ENCODE measurements at regions not wholly inside any gene's neighbourhood (a gene's known extent, or its start where the extent isn't known, plus 50 kb on each side); places are given as distances from the start of the nearest gene placed in this dataset.

DNA sequence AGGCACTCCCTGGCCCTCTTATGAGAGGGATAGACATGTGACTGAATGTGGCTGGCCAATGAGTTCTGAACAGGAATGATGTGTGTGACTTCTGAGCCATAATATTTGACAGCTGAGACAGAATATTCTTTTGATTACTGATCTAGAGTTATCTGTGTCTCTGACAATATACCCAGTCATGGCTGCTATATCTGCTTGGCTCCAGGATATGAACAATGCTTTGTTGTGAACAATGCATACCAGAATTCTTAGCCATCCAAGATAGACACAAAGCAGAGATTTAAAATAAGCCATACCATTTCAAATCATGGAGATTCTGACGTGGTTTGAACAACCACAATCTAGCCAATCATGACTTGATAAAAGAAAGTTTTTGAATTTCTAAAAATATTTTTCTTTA is 840.3 kb upstream of the SEMA6A start:
- Histone ChIP-seq H3F3A (replicated peaks; ENCODE audit: low read depth) (no peaks in the 10 kb centered on the region), H3K36me3 (ENCODE audit: insufficient read depth) (no peaks in the 10 kb centered on the region), H3K4me2 (no peak overlapping the region), H3K27ac (ENCODE audit: low read depth) (no peak overlapping the region), H3K9me2 (ENCODE audit: insufficient read depth) (no peaks in the 10 kb centered on the region), H3K4me3 (no peak overlapping the region), H2AFZ (no peak overlapping the region), H3K27me3 (ENCODE audit: insufficient read depth) (no peaks in the 10 kb centered on the region), H3K79me2 (replicated peaks; ENCODE audit: insufficient read depth) (no peaks in the 10 kb centered on the region), H4K20me1 (replicated peaks; ENCODE audit: insufficient read depth) (no peaks in the 10 kb centered on the region), H3K4me1 (ENCODE audit: insufficient read depth) (0 out of 2 replicates have a peak, but pooled peaks cover 6% of the 10 kb centered on the region)
- H3K27ac Mint-ChIP-seq, result no peak overlapping the region
- no peak overlapping the region for H3K4me3 Mint-ChIP-seq
- TF ChIP-seq NANOG (IDR thresholded peaks at IDR 0.05; ENCODE audit: borderline replicate concordance), result no peak
- H3K27me3 Mint-ChIP-seq (ENCODE audit: insufficient read depth, low read depth, poor library complexity), result no peaks in the 10 kb centered on the region
- ATAC-seq (no peak), DNase-seq (ENCODE audit: low spot score) (no peak)
- no peaks in the 10 kb centered on the region for H3K9me3 Mint-ChIP-seq
- H3K36me3 Mint-ChIP-seq (ENCODE audit: low read depth), result no peaks in the 10 kb centered on the region
- H3K4me1 Mint-ChIP-seq, result peaks cover 8% of the 10 kb centered on the region; the same call in 2 of the 3 replicates

DNA sequence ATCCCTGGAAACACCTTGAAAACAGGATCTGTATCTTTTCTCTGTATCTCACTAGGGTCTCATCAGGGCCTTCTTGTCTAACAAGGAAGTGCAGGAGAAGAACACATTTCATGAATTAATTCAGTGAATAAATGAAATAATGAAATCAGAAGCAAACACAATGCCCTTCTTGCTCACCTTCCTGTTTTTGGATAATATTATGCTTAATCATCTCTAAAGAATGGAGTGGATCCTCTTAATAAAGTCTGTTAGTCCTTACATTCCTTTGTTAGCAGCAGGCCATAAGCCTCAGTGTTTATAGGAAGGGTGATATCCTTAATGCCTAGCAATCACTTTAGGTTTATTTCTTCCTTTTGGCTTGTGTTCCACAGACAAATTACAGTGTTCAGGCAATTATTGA is 837.1 kb upstream of the SEMA6A start:
- Histone ChIP-seq H2AFZ (peak overlapping the region; percentile 8; the same call in 1 of the 2 replicates), H3K36me3 (ENCODE audit: insufficient read depth) (no peaks in the 10 kb centered on the region), H3K9me2 (ENCODE audit: insufficient read depth) (no peaks in the 10 kb centered on the region), H3K79me2 (replicated peaks; ENCODE audit: insufficient read depth) (no peaks in the 10 kb centered on the region), H4K20me1 (replicated peaks; ENCODE audit: insufficient read depth) (no peaks in the 10 kb centered on the region), H3K27me3 (ENCODE audit: insufficient read depth) (no peaks in the 10 kb centered on the region), H3K4me2 (no peak overlapping the region), H3K27ac (ENCODE audit: low read depth) (no peak overlapping the region), H3F3A (replicated peaks; ENCODE audit: low read depth) (no peaks in the 10 kb centered on the region), H3K4me1 (ENCODE audit: insufficient read depth) (0 out of 2 replicates have a peak, but pooled peaks cover 6% of the 10 kb centered on the region), H3K4me3 (no peak overlapping the region)
- no peaks in the 10 kb centered on the region; the same call in 2 of the 3 replicates for H3K9me3 Mint-ChIP-seq
- no peak overlapping the region for H3K4me3 Mint-ChIP-seq
- H3K27ac Mint-ChIP-seq, result no peak overlapping the region
- peaks cover 8% of the 10 kb centered on the region; the same call in 2 of the 3 replicates for H3K4me1 Mint-ChIP-seq
- TF ChIP-seq, protein P1, sequence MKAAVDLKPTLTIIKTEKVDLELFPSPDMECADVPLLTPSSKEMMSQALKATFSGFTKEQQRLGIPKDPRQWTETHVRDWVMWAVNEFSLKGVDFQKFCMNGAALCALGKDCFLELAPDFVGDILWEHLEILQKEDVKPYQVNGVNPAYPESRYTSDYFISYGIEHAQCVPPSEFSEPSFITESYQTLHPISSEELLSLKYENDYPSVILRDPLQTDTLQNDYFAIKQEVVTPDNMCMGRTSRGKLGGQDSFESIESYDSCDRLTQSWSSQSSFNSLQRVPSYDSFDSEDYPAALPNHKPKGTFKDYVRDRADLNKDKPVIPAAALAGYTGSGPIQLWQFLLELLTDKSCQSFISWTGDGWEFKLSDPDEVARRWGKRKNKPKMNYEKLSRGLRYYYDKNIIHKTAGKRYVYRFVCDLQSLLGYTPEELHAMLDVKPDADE (IDR thresholded peaks at IDR 0.05), result no peak
- TF ChIP-seq, protein P2, sequence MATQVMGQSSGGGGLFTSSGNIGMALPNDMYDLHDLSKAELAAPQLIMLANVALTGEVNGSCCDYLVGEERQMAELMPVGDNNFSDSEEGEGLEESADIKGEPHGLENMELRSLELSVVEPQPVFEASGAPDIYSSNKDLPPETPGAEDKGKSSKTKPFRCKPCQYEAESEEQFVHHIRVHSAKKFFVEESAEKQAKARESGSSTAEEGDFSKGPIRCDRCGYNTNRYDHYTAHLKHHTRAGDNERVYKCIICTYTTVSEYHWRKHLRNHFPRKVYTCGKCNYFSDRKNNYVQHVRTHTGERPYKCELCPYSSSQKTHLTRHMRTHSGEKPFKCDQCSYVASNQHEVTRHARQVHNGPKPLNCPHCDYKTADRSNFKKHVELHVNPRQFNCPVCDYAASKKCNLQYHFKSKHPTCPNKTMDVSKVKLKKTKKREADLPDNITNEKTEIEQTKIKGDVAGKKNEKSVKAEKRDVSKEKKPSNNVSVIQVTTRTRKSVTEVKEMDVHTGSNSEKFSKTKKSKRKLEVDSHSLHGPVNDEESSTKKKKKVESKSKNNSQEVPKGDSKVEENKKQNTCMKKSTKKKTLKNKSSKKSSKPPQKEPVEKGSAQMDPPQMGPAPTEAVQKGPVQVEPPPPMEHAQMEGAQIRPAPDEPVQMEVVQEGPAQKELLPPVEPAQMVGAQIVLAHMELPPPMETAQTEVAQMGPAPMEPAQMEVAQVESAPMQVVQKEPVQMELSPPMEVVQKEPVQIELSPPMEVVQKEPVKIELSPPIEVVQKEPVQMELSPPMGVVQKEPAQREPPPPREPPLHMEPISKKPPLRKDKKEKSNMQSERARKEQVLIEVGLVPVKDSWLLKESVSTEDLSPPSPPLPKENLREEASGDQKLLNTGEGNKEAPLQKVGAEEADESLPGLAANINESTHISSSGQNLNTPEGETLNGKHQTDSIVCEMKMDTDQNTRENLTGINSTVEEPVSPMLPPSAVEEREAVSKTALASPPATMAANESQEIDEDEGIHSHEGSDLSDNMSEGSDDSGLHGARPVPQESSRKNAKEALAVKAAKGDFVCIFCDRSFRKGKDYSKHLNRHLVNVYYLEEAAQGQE (IDR thresholded peaks at IDR 0.05; ENCODE audit: unreplicated experiment), result no peak
- TF ChIP-seq EZH2phosphoT487 (IDR thresholded peaks at IDR 0.05; ENCODE audit: unreplicated experiment), result no peak
- no peak for TF ChIP-seq POLR2AphosphoS5 (IDR thresholded peaks at IDR 0.05; ENCODE audit: low read depth)
- no peak for TF ChIP-seq JUNB (IDR thresholded peaks at IDR 0.05; ENCODE audit: unreplicated experiment)
- TF ChIP-seq EZH2 (IDR thresholded peaks at IDR 0.05; ENCODE audit: low read depth, unreplicated experiment), result no peak
- H3K27me3 Mint-ChIP-seq (ENCODE audit: insufficient read depth, low read depth, poor library complexity), result no peaks in the 10 kb centered on the region
- no peaks in the 10 kb centered on the region for H3K36me3 Mint-ChIP-seq (ENCODE audit: low read depth)
- no peak for ATAC-seq
- DNase-seq (ENCODE audit: low spot score), result no peak

Data from GM23338 (cell line).